ENCODE measurements at regions not wholly inside any gene's neighbourhood (a gene's known extent, or its start where the extent isn't known, plus 50 kb on each side); places are given as distances from the start of the nearest gene placed in this dataset.

- TF ChIP-seq CTCF (IDR thresholded peaks at IDR 0.05) = no peak
- no peak for TF ChIP-seq POLR2A (IDR thresholded peaks at IDR 0.05)
Observed at GRCh38 chr13:58547419-58547818, 915.9 kb downstream of the PCDH17 start.
